GM23338 (cell line): ENCODE measurements at regions not wholly inside any gene's neighbourhood (a gene's known extent, or its start where the extent isn't known, plus 50 kb on each side); places are given as distances from the start of the nearest gene placed in this dataset.

Experiments
- ATAC-seq: fragments of 200-7000 bp; cut with Tn5 transposase; 3 replicates; pipeline ENCODE4 v1.9.1; 2020
- DNase-seq: peaks from one replicate; pipeline ENCODE4 v3.0.0-alpha.2; 2015; ENCODE audit warnings: low spot score
- H2AFZ ChIP-seq: fragments of 200-600 bp; sonication (generic); 2 replicates; pipeline ENCODE4 v1.8.0; 2016; ENCODE audit warnings: antibody characterized with exemption, mild to moderate bottlenecking, moderate library complexity
- H3F3A ChIP-seq: fragments of 200-600 bp; sonication (generic); replicated peaks from 2 replicates; pipeline ENCODE4 v1.8.0; 2017; ENCODE audit warnings: antibody characterized with exemption, mixed run types, low read depth
- H3K27ac ChIP-seq: fragments of 200-600 bp; sonication (generic); 2 replicates; pipeline ENCODE4 v1.6.1; 2016; ENCODE audit warnings: low read depth
- H3K27me3 ChIP-seq: fragments of 200-600 bp; sonication (generic); 2 replicates; pipeline ENCODE4 v1.8.0; 2016; ENCODE audit warnings: mild to moderate bottlenecking, mixed run types, moderate library complexity; ENCODE audit not compliant: insufficient read depth
- H3K36me3 ChIP-seq: fragments of 200-600 bp; sonication (generic); 2 replicates; pipeline ENCODE4 v1.8.0; 2016; ENCODE audit warnings: mild to moderate bottlenecking; ENCODE audit not compliant: insufficient read depth
- H3K4me1 ChIP-seq: fragments of 200-600 bp; sonication (generic); 2 replicates; pipeline ENCODE4 v1.8.0; 2016; ENCODE audit warnings: mild to moderate bottlenecking, moderate library complexity; ENCODE audit not compliant: insufficient read depth
- H3K4me2 ChIP-seq: fragments of 200-600 bp; sonication (generic); 2 replicates; pipeline ENCODE4 v1.7.1; 2017; ENCODE audit warnings: mixed run types
- H3K4me3 ChIP-seq: fragments of 200-600 bp; sonication (generic); 2 replicates; pipeline ENCODE4 v1.6.1; 2016; ENCODE audit warnings: mixed run types
- H3K79me2 ChIP-seq: fragments of 200-600 bp; sonication (generic); replicated peaks from 2 replicates; pipeline ENCODE4 v1.8.0; 2017; ENCODE audit warnings: mild to moderate bottlenecking; ENCODE audit not compliant: insufficient read depth
- H3K9me2 ChIP-seq: fragments of 200-600 bp; sonication (generic); 2 replicates; pipeline ENCODE4 v1.8.0; 2017; ENCODE audit not compliant: insufficient read depth
- H4K20me1 ChIP-seq: fragments of 200-600 bp; sonication (generic); replicated peaks from 2 replicates; pipeline ENCODE4 v1.8.0; 2017; ENCODE audit warnings: mild to moderate bottlenecking; ENCODE audit not compliant: insufficient read depth
- H3K27ac Mint-ChIP-seq: 2 replicates; pipeline ENCODE4 v1.8.0; 2020; ENCODE audit warnings: inconsistent platforms, mild to moderate bottlenecking, moderate library complexity, mixed read lengths
- H3K27me3 Mint-ChIP-seq: 3 replicates; pipeline ENCODE4 v1.8.0; 2022; ENCODE audit warnings: low read depth, mild to moderate bottlenecking, moderate library complexity, mixed read lengths, inconsistent platforms; ENCODE audit not compliant: insufficient read depth, poor library complexity
- H3K36me3 Mint-ChIP-seq: 3 replicates; pipeline ENCODE4 v1.8.0; 2021; ENCODE audit warnings: low read depth, mild to moderate bottlenecking, inconsistent platforms, moderate library complexity, mixed read lengths
- H3K4me1 Mint-ChIP-seq: 3 replicates; pipeline ENCODE4 v1.8.0; 2020; ENCODE audit warnings: mild to moderate bottlenecking, inconsistent platforms, mixed read lengths
- H3K4me3 Mint-ChIP-seq: 3 replicates; pipeline ENCODE4 v1.8.0; 2021; ENCODE audit warnings: moderate library complexity, mild to moderate bottlenecking, inconsistent platforms, mixed read lengths
- H3K9me3 Mint-ChIP-seq: 3 replicates; pipeline ENCODE4 v1.8.0; 2020; ENCODE audit warnings: moderate library complexity, mild to moderate bottlenecking, inconsistent platforms, mixed read lengths
- CREB1 ChIP-seq: fragments of 250-450 bp; sonication (Bioruptor Pico); IDR thresholded peaks from 2 replicates; pipeline ENCODE4 v1.5.0; 2020; ENCODE audit warnings: low read depth, mild to moderate bottlenecking, moderate library complexity
- CTCF ChIP-seq, 2 experiments: fragments of 200-600 bp in 1 of 2; sonication (generic) in 1 of 2; conservative IDR thresholded peaks; 2 replicates each; pipeline versions ENCODE4 v1.5.1 to v1.6.1; 2016 to 2017; ENCODE audit warnings: antibody characterized with exemption in 2 of 2, low read depth in 2 of 2, mild to moderate bottlenecking in 2 of 2, moderate library complexity in 1 of 2
- EZH2 ChIP-seq: fragments of 200-600 bp; sonication (generic); IDR thresholded peaks from one replicate; pipeline ENCODE4 v1.8.0; 2017; ENCODE audit warnings: antibody characterized with exemption, mild to moderate bottlenecking, low read depth; ENCODE audit not compliant: unreplicated experiment
- EZH2phosphoT487 ChIP-seq: fragments of 200-600 bp; sonication (generic); IDR thresholded peaks from one replicate; pipeline ENCODE4 v1.8.1; 2018; ENCODE audit warnings: antibody characterized with exemption; ENCODE audit not compliant: unreplicated experiment
- JUNB ChIP-seq: IDR thresholded peaks from one replicate; pipeline ENCODE4 v1.6.1; 2016; ENCODE audit warnings: antibody characterized with exemption; ENCODE audit not compliant: unreplicated experiment
- NANOG ChIP-seq: IDR thresholded peaks from 2 replicates; pipeline ENCODE4 v1.6.1; 2016; ENCODE audit warnings: antibody characterized with exemption, borderline replicate concordance
- STAT1 ChIP-seq: IDR thresholded peaks from one replicate; pipeline ENCODE4 v1.6.1; 2016; ENCODE audit warnings: antibody characterized with exemption; ENCODE audit not compliant: unreplicated experiment
- TF ChIP-seq, protein P1 (sequence below): IDR thresholded peaks from one replicate; pipeline ENCODE4 v1.6.1; 2018; ENCODE audit warnings: antibody characterized with exemption; ENCODE audit not compliant: unreplicated experiment
- TF ChIP-seq, protein P2 (sequence below): IDR thresholded peaks from 2 replicates; pipeline ENCODE4 v1.6.1; 2016; ENCODE audit warnings: antibody characterized with exemption
- TF ChIP-seq, protein P3 (sequence below): fragments of 250-450 bp; sonication (Bioruptor Pico); IDR thresholded peaks from 2 replicates; pipeline ENCODE4 v1.5.0; 2020; ENCODE audit warnings: mild to moderate bottlenecking, moderate library complexity

GRCh38 chr6:102488729-102489128 is 1095.2 kb downstream of the GRIK2 start:
- Mint-ChIP-seq H3K27ac (no peak overlapping the region), H3K36me3 (no peaks in the 10 kb centered on the region), H3K4me1 (0 out of 3 replicates have a peak, but pooled peaks cover 4% of the 10 kb centered on the region), H3K27me3 (no peaks in the 10 kb centered on the region), H3K4me3 (no peak overlapping the region), H3K9me3 (no peaks in the 10 kb centered on the region)
- DNase-seq (no peak), ATAC-seq (no peak)
- Histone ChIP-seq H3K27me3 (no peaks in the 10 kb centered on the region), H3K9me2 (no peaks in the 10 kb centered on the region), H3F3A (no peaks in the 10 kb centered on the region), H3K36me3 (no peaks in the 10 kb centered on the region), H3K4me3 (no peak overlapping the region), H2AFZ (no peak overlapping the region), H3K79me2 (no peaks in the 10 kb centered on the region), H3K27ac (no peak overlapping the region), H3K4me1 (no peaks in the 10 kb centered on the region), H3K4me2 (no peak overlapping the region), H4K20me1 (no peaks in the 10 kb centered on the region)
- no peak for TF ChIP-seq EZH2
- TF ChIP-seq EZH2phosphoT487 = no peak
- TF ChIP-seq, protein P1, sequence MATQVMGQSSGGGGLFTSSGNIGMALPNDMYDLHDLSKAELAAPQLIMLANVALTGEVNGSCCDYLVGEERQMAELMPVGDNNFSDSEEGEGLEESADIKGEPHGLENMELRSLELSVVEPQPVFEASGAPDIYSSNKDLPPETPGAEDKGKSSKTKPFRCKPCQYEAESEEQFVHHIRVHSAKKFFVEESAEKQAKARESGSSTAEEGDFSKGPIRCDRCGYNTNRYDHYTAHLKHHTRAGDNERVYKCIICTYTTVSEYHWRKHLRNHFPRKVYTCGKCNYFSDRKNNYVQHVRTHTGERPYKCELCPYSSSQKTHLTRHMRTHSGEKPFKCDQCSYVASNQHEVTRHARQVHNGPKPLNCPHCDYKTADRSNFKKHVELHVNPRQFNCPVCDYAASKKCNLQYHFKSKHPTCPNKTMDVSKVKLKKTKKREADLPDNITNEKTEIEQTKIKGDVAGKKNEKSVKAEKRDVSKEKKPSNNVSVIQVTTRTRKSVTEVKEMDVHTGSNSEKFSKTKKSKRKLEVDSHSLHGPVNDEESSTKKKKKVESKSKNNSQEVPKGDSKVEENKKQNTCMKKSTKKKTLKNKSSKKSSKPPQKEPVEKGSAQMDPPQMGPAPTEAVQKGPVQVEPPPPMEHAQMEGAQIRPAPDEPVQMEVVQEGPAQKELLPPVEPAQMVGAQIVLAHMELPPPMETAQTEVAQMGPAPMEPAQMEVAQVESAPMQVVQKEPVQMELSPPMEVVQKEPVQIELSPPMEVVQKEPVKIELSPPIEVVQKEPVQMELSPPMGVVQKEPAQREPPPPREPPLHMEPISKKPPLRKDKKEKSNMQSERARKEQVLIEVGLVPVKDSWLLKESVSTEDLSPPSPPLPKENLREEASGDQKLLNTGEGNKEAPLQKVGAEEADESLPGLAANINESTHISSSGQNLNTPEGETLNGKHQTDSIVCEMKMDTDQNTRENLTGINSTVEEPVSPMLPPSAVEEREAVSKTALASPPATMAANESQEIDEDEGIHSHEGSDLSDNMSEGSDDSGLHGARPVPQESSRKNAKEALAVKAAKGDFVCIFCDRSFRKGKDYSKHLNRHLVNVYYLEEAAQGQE = no peak
- TF ChIP-seq CREB1 (CRISPR knock-in tag) = no peak
- no peak for TF ChIP-seq STAT1

DNA sequence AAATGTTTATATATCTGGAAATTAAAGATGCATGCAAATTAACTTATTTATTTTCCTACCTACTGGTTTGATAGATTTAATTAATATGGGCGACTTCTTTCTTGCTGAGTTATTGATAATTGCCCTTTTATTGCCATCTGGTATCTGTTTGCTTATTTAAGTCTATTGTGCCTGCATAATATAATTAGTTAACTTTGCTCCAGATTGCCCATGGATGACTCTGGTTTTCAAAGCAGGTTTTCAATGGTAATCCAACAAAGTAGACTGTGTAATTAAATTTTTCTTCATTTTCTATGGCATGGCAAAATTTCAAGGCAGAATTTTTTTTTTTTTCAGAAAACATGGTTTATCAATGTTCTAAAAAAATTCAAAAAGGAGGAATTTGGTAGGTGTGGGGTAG is 1092.0 kb downstream of the GRIK2 start:
- H3K36me3 ChIP-seq = no peaks in the 10 kb centered on the region
- H3K36me3 Mint-ChIP-seq = no peaks in the 10 kb centered on the region
- H3K4me2 ChIP-seq = no peak overlapping the region
- no peak overlapping the region for H3K27ac Mint-ChIP-seq
- no peaks in the 10 kb centered on the region for H3K79me2 ChIP-seq
- ATAC-seq (no peak), DNase-seq (no peak)
- H4K20me1 ChIP-seq = no peaks in the 10 kb centered on the region
- no peaks in the 10 kb centered on the region for H3F3A ChIP-seq
- no peaks in the 10 kb centered on the region for H3K27me3 Mint-ChIP-seq
- H3K27ac ChIP-seq = no peak overlapping the region
- no peaks in the 10 kb centered on the region for H3K9me3 Mint-ChIP-seq
- no peak overlapping the region for H3K4me3 ChIP-seq
- no peak overlapping the region for H2AFZ ChIP-seq
- no peaks in the 10 kb centered on the region for H3K4me1 ChIP-seq
- H3K4me3 Mint-ChIP-seq = no peak overlapping the region
- H3K4me1 Mint-ChIP-seq = no peaks in the 10 kb centered on the region
- no peaks in the 10 kb centered on the region for H3K27me3 ChIP-seq
- no peaks in the 10 kb centered on the region for H3K9me2 ChIP-seq
- TF ChIP-seq CTCF (conservative IDR thresholded peaks at IDR 0.05; ENCODE audit: low read depth in 2 of 2) = no peak
- no peak for TF ChIP-seq JUNB
- no peak for TF ChIP-seq NANOG
- TF ChIP-seq, protein P2, sequence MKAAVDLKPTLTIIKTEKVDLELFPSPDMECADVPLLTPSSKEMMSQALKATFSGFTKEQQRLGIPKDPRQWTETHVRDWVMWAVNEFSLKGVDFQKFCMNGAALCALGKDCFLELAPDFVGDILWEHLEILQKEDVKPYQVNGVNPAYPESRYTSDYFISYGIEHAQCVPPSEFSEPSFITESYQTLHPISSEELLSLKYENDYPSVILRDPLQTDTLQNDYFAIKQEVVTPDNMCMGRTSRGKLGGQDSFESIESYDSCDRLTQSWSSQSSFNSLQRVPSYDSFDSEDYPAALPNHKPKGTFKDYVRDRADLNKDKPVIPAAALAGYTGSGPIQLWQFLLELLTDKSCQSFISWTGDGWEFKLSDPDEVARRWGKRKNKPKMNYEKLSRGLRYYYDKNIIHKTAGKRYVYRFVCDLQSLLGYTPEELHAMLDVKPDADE = no peak
- TF ChIP-seq, protein P3, sequence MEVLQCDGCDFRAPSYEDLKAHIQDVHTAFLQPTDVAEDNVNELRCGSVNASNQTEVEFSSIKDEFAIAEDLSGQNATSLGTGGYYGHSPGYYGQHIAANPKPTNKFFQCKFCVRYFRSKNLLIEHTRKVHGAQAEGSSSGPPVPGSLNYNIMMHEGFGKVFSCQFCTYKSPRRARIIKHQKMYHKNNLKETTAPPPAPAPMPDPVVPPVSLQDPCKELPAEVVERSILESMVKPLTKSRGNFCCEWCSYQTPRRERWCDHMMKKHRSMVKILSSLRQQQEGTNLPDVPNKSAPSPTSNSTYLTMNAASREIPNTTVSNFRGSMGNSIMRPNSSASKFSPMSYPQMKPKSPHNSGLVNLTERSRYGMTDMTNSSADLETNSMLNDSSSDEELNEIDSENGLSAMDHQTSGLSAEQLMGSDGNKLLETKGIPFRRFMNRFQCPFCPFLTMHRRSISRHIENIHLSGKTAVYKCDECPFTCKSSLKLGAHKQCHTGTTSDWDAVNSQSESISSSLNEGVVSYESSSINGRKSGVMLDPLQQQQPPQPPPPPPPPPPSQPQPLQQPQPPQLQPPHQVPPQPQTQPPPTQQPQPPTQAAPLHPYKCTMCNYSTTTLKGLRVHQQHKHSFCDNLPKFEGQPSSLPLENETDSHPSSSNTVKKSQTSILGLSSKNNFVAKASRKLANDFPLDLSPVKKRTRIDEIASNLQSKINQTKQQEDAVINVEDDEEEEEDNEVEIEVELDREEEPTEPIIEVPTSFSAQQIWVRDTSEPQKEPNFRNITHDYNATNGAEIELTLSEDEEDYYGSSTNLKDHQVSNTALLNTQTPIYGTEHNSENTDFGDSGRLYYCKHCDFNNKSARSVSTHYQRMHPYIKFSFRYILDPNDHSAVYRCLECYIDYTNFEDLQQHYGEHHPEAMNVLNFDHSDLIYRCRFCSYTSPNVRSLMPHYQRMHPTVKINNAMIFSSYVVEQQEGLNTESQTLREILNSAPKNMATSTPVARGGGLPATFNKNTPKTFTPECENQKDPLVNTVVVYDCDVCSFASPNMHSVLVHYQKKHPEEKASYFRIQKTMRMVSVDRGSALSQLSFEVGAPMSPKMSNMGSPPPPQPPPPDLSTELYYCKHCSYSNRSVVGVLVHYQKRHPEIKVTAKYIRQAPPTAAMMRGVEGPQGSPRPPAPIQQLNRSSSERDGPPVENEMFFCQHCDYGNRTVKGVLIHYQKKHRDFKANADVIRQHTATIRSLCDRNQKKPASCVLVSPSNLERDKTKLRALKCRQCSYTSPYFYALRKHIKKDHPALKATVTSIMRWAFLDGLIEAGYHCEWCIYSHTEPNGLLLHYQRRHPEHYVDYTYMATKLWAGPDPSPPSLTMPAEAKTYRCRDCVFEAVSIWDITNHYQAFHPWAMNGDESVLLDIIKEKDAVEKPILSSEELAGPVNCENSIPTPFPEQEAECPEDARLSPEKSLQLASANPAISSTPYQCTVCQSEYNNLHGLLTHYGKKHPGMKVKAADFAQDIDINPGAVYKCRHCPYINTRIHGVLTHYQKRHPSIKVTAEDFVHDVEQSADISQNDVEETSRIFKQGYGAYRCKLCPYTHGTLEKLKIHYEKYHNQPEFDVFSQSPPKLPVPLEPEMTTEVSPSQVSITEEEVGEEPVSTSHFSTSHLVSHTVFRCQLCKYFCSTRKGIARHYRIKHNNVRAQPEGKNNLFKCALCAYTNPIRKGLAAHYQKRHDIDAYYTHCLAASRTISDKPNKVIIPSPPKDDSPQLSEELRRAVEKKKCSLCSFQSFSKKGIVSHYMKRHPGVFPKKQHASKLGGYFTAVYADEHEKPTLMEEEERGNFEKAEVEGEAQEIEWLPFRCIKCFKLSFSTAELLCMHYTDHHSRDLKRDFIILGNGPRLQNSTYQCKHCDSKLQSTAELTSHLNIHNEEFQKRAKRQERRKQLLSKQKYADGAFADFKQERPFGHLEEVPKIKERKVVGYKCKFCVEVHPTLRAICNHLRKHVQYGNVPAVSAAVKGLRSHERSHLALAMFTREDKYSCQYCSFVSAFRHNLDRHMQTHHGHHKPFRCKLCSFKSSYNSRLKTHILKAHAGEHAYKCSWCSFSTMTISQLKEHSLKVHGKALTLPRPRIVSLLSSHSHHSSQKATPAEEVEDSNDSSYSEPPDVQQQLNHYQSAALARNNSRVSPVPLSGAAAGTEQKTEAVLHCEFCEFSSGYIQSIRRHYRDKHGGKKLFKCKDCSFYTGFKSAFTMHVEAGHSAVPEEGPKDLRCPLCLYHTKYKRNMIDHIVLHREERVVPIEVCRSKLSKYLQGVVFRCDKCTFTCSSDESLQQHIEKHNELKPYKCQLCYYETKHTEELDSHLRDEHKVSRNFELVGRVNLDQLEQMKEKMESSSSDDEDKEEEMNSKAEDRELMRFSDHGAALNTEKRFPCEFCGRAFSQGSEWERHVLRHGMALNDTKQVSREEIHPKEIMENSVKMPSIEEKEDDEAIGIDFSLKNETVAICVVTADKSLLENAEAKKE (CRISPR knock-in tag) = no peak
